GM10266 (cell line): ENCODE measurements at regions not wholly inside any gene's neighbourhood (a gene's known extent, or its start where the extent isn't known, plus 50 kb on each side); places are given as distances from the start of the nearest gene placed in this dataset.

Source experiments
- DNase-seq: peaks from one replicate; pipeline ENCODE4 v3.0.0; 2012; ENCODE audit errors: extremely low spot score
- CTCF ChIP-seq: IDR thresholded peaks from 2 replicates; pipeline ENCODE4 v1.5.1; 2012; ENCODE audit warnings: mild to moderate bottlenecking, low read depth; ENCODE audit not compliant: control insufficient read depth, insufficient read depth; ENCODE audit errors: missing control alignments

GRCh38 chr14:62079038-62079437, 316.8 kb downstream of the SNAPC1 start:
- no peak for TF ChIP-seq CTCF
- no peak for DNase-seq

GRCh38 chr14:62081012-62081612, 318.9 kb downstream of the SNAPC1 start:
- peak; percentile 63 for DNase-seq
- TF ChIP-seq CTCF, result no peak

- TF ChIP-seq CTCF, result no peak
- DNase-seq, result no peak
Measured at GRCh38 chr14:62081951-62082350, 319.7 kb downstream of the SNAPC1 start.

- no peak for TF ChIP-seq CTCF
- DNase-seq, result no peak
Measured at GRCh38 chr14:62082779-62083178, 320.6 kb downstream of the SNAPC1 start.

GRCh38 chr14:62084020-62084419, 321.8 kb downstream of the SNAPC1 start:
- TF ChIP-seq CTCF, result no peak
- DNase-seq, result no peak

- TF ChIP-seq CTCF, result no peak
- DNase-seq, result no peak
Measured at GRCh38 chr14:62087191-62087590, 325.0 kb downstream of the SNAPC1 start.

GRCh38 chr14:62093736-62094135, 331.5 kb downstream of the SNAPC1 start:
- DNase-seq, result no peak
- TF ChIP-seq CTCF, result no peak
